Panc1 (cell line): ENCODE measurements at regions not wholly inside any gene's neighbourhood (a gene's known extent, or its start where the extent isn't known, plus 50 kb on each side); places are given as distances from the start of the nearest gene placed in this dataset.

Source experiments
- ATAC-seq: fragments of 200-7000 bp; cut with Tn5 transposase; 2 replicates; pipeline ENCODE4 v1.9.1; 2020; ENCODE audit warnings: mild to moderate bottlenecking, moderate library complexity
- BruUV-seq: library from RNA; stranded (reverse); fragments of 400-500 nt; replicated peaks from 2 replicates; lab custom pipeline; 2021; lab: Mats Ljungman, UMichigan
- CTCF ChIA-PET: fragments of 300-600 bp; sonication (Branson Sonifier 250); formaldehyde crosslinking; loops from one replicate; lab custom pipeline; 2022; ENCODE audit warnings: antibody characterized with exemption; lab: Charles Lee
- POLR2A ChIA-PET: fragments of 300-600 bp; sonication (Branson Sonifier 250); formaldehyde crosslinking; loops from one replicate; lab custom pipeline; 2022; ENCODE audit warnings: antibody characterized with exemption; lab: Charles Lee
- DNase-seq: peaks from one replicate; pipeline ENCODE4 v3.0.0-alpha.2; 2010; ENCODE audit warnings: low read depth, low spot score
- H3K27ac ChIP-seq: 2 replicates; pipeline ENCODE4 v1.5.1; 2011; ENCODE audit warnings: mild to moderate bottlenecking, low read length, inconsistent platforms
- H3K27me3 ChIP-seq: fragments of 200-500 bp; sonication (Bioruptor generic); 2 replicates; pipeline ENCODE4 v1.6.0; 2014; ENCODE audit warnings: low read length, inconsistent platforms; ENCODE audit not compliant: control insufficient read depth, insufficient read depth
- H3K36me3 ChIP-seq: fragments of 200-500 bp; sonication (Bioruptor generic); 2 replicates; pipeline ENCODE4 v1.5.1; 2014; ENCODE audit warnings: inconsistent platforms, mild to moderate bottlenecking, low read length, moderate library complexity; ENCODE audit not compliant: control insufficient read depth, insufficient read depth
- H3K4me1 ChIP-seq: 2 replicates; pipeline ENCODE4 v1.5.1; 2011; ENCODE audit warnings: inconsistent platforms, mild to moderate bottlenecking, low read length, moderate library complexity; ENCODE audit not compliant: control insufficient read depth, insufficient read depth
- H3K4me3 ChIP-seq, 2 experiments: 2 replicates each; pipeline ENCODE4 v1.5.1; 2011 to 2012; ENCODE audit warnings: low read depth in 2 of 2, low read length in 2 of 2, mild to moderate bottlenecking in 2 of 2, inconsistent platforms in 1 of 2, moderate library complexity in 1 of 2
- H3K9me3 ChIP-seq: fragments of 200-500 bp; sonication (Bioruptor generic); 2 replicates; pipeline ENCODE4 v1.5.1; 2014; ENCODE audit warnings: low read depth, mild to moderate bottlenecking, inconsistent platforms, low read length, moderate library complexity; ENCODE audit not compliant: control insufficient read depth, insufficient read depth
- POLR2AphosphoS5 ChIP-seq: IDR thresholded peaks from 2 replicates; pipeline ENCODE4 v1.6.1; 2012; ENCODE audit warnings: mild to moderate bottlenecking, low read depth, low read length, moderate library complexity
- SIN3A ChIP-seq: IDR thresholded peaks from 2 replicates; pipeline ENCODE4 v1.6.1; 2012; ENCODE audit warnings: low read depth, mild to moderate bottlenecking, low read length, moderate library complexity, borderline replicate concordance; ENCODE audit not compliant: insufficient read depth
- TCF7L2 ChIP-seq: IDR thresholded peaks from 2 replicates; pipeline ENCODE4 v1.6.1; 2011; ENCODE audit warnings: mild to moderate bottlenecking, low read depth, low read length, inconsistent platforms
- in situ Hi-C: cut with HindIII; loops from 2 replicates; pipeline ENCODE4 v1.10.0; 2016; ENCODE audit warnings: low sequenced_read_pairs, low pct_unique_long_range_greater_than_20kb
- intact Hi-C: fragments of 100-400 bp; cut with micrococcal nuclease; formaldehyde crosslinking; loops from one replicate; pipeline ENCODE4 v1.10.0; 2022; ENCODE audit not compliant: unreplicated experiment
- TF ChIP-seq, protein P1 (sequence below), 2 experiments: IDR thresholded peaks; 2 replicates each; pipeline ENCODE4 v1.6.1; 2011 to 2012; ENCODE audit warnings: low read depth in 2 of 2, control low read depth in 1 of 2, low read length in 1 of 2, mild to moderate bottlenecking in 1 of 2, moderate library complexity in 1 of 2; ENCODE audit not compliant: insufficient read depth in 1 of 2
- TF ChIP-seq, protein P2 (sequence below): fragments of 450-650 bp; IDR thresholded peaks from 2 replicates; pipeline ENCODE4 v1.5.1; 2017; ENCODE audit warnings: mild to moderate bottlenecking

DNA sequence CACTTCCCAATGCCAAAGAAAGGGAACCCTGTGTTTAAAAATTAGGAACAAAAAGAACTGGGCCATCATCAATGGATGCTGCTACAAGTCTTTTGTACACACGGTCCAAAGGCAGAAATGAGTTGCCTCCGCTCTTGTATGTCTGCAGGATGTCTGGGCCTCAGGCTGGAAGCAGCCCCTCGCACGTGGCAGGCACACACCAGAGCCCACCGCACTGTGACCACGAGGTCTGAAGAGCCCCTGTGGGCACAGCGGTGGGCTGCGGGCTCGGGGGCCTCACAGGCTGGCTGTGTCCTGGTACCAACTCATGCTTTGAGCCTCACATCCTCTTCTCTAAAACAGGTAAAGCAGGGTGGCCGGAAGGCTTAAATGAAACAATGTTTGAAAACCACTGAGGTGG is 309.3 kb downstream of the C16orf95 start:
- Histone ChIP-seq H3K36me3 (no peaks in the 10 kb centered on the region), H3K27ac (no peak overlapping the region), H3K9me3 (no peaks in the 10 kb centered on the region), H3K4me1 (no peaks in the 10 kb centered on the region), H3K4me3 (no peak overlapping the region), H3K27me3 (no peaks in the 10 kb centered on the region)
- ATAC-seq (no peak), DNase-seq (no peak)
- in situ Hi-C loops, result no loop called here
- CTCF ChIA-PET, result no interaction called here
- intact Hi-C loops, result no loop called here
- BruUV-seq, result no TSS peak
- TF ChIP-seq, protein P1, sequence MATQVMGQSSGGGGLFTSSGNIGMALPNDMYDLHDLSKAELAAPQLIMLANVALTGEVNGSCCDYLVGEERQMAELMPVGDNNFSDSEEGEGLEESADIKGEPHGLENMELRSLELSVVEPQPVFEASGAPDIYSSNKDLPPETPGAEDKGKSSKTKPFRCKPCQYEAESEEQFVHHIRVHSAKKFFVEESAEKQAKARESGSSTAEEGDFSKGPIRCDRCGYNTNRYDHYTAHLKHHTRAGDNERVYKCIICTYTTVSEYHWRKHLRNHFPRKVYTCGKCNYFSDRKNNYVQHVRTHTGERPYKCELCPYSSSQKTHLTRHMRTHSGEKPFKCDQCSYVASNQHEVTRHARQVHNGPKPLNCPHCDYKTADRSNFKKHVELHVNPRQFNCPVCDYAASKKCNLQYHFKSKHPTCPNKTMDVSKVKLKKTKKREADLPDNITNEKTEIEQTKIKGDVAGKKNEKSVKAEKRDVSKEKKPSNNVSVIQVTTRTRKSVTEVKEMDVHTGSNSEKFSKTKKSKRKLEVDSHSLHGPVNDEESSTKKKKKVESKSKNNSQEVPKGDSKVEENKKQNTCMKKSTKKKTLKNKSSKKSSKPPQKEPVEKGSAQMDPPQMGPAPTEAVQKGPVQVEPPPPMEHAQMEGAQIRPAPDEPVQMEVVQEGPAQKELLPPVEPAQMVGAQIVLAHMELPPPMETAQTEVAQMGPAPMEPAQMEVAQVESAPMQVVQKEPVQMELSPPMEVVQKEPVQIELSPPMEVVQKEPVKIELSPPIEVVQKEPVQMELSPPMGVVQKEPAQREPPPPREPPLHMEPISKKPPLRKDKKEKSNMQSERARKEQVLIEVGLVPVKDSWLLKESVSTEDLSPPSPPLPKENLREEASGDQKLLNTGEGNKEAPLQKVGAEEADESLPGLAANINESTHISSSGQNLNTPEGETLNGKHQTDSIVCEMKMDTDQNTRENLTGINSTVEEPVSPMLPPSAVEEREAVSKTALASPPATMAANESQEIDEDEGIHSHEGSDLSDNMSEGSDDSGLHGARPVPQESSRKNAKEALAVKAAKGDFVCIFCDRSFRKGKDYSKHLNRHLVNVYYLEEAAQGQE (IDR thresholded peaks at IDR 0.05; ENCODE audit: insufficient read depth in 1 of 2, low read depth in 2 of 2, low read length in 1 of 2), result no peak
- no peak for TF ChIP-seq SIN3A
- no peak for TF ChIP-seq POLR2AphosphoS5
- POLR2A ChIA-PET, result no interaction called here

DNA sequence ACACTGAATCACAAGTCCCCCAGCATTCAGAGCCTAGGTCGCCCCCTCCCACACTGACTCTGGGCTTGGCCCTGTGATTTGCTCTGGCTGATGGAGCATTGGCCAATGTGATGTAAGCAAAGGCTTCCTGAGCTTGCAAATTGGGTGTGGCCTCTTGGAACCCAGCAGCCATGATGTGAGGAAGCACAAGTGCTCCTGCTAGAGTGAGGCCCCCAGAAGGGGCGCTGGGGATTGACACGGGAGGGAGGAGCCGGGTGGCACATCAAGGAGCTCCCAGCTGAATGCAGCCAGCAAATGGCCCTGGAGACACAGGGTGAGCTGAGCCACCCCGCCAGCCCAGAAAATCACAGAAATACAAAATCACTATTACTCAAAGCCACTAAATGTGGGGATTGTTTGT is 308.5 kb downstream of the C16orf95 start:
- Histone ChIP-seq H3K27ac (no peak overlapping the region), H3K36me3 (no peaks in the 10 kb centered on the region), H3K27me3 (no peaks in the 10 kb centered on the region), H3K4me1 (no peaks in the 10 kb centered on the region), H3K4me3 (no peak overlapping the region), H3K9me3 (no peaks in the 10 kb centered on the region)
- DNase-seq (no peak), ATAC-seq (no peak)
- ChIA-PET CTCF (no interaction called here), POLR2A (no interaction called here)
- BruUV-seq, result no TSS peak
- TF ChIP-seq, protein P2, sequence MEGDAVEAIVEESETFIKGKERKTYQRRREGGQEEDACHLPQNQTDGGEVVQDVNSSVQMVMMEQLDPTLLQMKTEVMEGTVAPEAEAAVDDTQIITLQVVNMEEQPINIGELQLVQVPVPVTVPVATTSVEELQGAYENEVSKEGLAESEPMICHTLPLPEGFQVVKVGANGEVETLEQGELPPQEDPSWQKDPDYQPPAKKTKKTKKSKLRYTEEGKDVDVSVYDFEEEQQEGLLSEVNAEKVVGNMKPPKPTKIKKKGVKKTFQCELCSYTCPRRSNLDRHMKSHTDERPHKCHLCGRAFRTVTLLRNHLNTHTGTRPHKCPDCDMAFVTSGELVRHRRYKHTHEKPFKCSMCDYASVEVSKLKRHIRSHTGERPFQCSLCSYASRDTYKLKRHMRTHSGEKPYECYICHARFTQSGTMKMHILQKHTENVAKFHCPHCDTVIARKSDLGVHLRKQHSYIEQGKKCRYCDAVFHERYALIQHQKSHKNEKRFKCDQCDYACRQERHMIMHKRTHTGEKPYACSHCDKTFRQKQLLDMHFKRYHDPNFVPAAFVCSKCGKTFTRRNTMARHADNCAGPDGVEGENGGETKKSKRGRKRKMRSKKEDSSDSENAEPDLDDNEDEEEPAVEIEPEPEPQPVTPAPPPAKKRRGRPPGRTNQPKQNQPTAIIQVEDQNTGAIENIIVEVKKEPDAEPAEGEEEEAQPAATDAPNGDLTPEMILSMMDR, result no peak
- TF ChIP-seq SIN3A (no peak), TCF7L2 (no peak), POLR2AphosphoS5 (no peak)
- TF ChIP-seq, protein P1 (IDR thresholded peaks at IDR 0.05; ENCODE audit: insufficient read depth in 1 of 2, low read depth in 2 of 2, low read length in 1 of 2), result no peak
- in situ Hi-C loops (no loop called here), intact Hi-C loops (no loop called here)
